Karpas-422 (cell line): ENCODE measurements at regions not wholly inside any gene's neighbourhood (a gene's known extent, or its start where the extent isn't known, plus 50 kb on each side); places are given as distances from the start of the nearest gene placed in this dataset.

ENCODE experiments used
- DNase-seq: peaks from one replicate; pipeline ENCODE4 v3.0.0-alpha.2; 2015
- H2AFZ ChIP-seq: fragments of 200-600 bp; sonication (generic); 2 replicates; pipeline ENCODE4 v1.6.1; 2014; ENCODE audit warnings: antibody characterized with exemption, low read length, mixed read lengths
- H3K27ac ChIP-seq: fragments of 200-600 bp; sonication (generic); 2 replicates; pipeline ENCODE4 v1.5.1; 2014; ENCODE audit warnings: mild to moderate bottlenecking, low read length, moderate library complexity
- H3K27me3 ChIP-seq: fragments of 200-600 bp; sonication (generic); 2 replicates; pipeline ENCODE4 v1.6.1; 2014; ENCODE audit warnings: low read length, mixed read lengths
- H3K36me3 ChIP-seq: fragments of 200-600 bp; sonication (generic); 2 replicates; pipeline ENCODE4 v1.6.1; 2014; ENCODE audit warnings: low read length, mixed read lengths; ENCODE audit not compliant: insufficient read depth
- H3K4me1 ChIP-seq: fragments of 200-600 bp; sonication (generic); 2 replicates; pipeline ENCODE4 v1.6.1; 2014; ENCODE audit warnings: mild to moderate bottlenecking, low read length, mixed read lengths
- H3K4me2 ChIP-seq: fragments of 200-600 bp; sonication (generic); 2 replicates; pipeline ENCODE4 v1.6.1; 2014; ENCODE audit warnings: low read length, low read depth, mild to moderate bottlenecking; ENCODE audit not compliant: poor library complexity, severe bottlenecking
- H3K4me3 ChIP-seq: fragments of 200-600 bp; sonication (generic); 2 replicates; pipeline ENCODE4 v1.5.1; 2014; ENCODE audit warnings: mild to moderate bottlenecking, antibody characterized with exemption, low read length, mixed read lengths
- H3K79me2 ChIP-seq: fragments of 200-600 bp; sonication (generic); 2 replicates; pipeline ENCODE4 v1.6.1; 2014; ENCODE audit warnings: mild to moderate bottlenecking, low read length, mixed read lengths
- H3K9ac ChIP-seq: fragments of 200-600 bp; sonication (generic); 2 replicates; pipeline ENCODE4 v1.6.0; 2014; ENCODE audit warnings: low read length
- H3K9me2 ChIP-seq: fragments of 200-600 bp; sonication (generic), shearing (Covaris generic); replicated peaks from 2 replicates; pipeline ENCODE4 v1.6.0; 2014; ENCODE audit warnings: mild to moderate bottlenecking, low read length, moderate library complexity; ENCODE audit not compliant: insufficient read depth
- H3K9me3 ChIP-seq: fragments of 300-700, 200-600 bp; sonication (generic); 2 replicates; pipeline ENCODE4 v1.6.1; 2014; ENCODE audit warnings: low read length, mixed read lengths
- H4K20me1 ChIP-seq: fragments of 200-600 bp; sonication (generic); 2 replicates; pipeline ENCODE4 v1.6.1; 2014; ENCODE audit warnings: mild to moderate bottlenecking, antibody characterized with exemption, low read length, low read depth; ENCODE audit not compliant: insufficient read depth

DNA sequence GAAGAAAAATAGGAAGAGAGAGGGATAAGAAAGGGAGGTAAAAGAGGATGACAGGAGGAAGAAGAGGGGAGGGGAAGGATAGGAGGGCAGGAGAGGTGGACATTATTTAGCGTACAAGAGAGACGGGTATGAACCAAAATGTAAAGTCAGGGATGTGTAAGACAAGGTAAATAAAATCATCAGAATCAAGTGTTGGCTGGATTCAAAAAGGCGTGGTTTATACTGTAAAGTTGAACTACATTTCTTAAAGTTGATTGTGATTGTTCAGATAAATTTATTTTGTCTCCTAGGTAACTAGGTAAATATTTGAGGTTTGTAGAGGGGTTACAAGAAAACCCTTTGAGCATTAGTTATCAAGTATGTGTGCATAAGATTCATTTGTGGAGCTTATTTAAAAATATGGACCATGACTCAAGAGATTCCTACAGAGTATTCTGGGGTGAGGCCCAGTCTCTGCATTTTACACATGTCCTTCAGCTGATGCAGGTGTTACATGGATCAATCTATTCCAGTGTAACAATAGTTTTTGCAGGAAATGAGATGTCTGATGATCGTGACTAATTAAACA lies 512.1 kb upstream of the MBL2 start:
- Histone ChIP-seq H3K36me3 (no peaks in the 10 kb centered on the region), H2AFZ (no peak overlapping the region), H3K9me3 (peaks cover 32% of the 10 kb centered on the region), H4K20me1 (no peaks in the 10 kb centered on the region), H3K27ac (no peak overlapping the region), H3K4me3 (no peak overlapping the region), H3K27me3 (no peaks in the 10 kb centered on the region), H3K9ac (no peak overlapping the region), H3K79me2 (no peaks in the 10 kb centered on the region), H3K4me1 (no peaks in the 10 kb centered on the region), H3K9me2 (no peaks in the 10 kb centered on the region), H3K4me2 (no peak overlapping the region)
- no peak for DNase-seq

DNA sequence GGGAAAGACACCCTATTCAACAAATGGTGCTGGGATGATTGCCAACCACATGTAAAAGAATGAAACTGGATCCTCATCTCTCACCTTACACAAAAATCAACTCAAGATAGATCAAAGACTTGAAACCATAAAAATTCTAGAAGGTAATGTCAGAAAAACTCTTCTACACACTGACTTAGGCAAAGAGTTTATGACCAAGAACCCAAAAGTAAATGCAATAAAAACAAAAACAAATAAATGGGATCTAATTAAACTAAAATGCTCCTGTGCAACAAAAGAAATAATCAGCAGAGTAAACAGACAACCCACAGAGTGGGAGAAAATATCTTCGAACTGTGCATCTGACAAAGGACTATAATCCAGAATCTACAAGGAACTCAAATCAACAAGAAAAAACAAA lies 504.2 kb upstream of the MBL2 start:
- no peak overlapping the region for H3K4me2 ChIP-seq
- H3K9ac ChIP-seq, result no peak overlapping the region
- peaks cover 30% of the 10 kb centered on the region for H3K9me3 ChIP-seq
- no peak overlapping the region for H3K4me3 ChIP-seq
- DNase-seq, result no peak
- no peak overlapping the region for H2AFZ ChIP-seq
- H3K4me1 ChIP-seq, result no peaks in the 10 kb centered on the region
- no peaks in the 10 kb centered on the region for H3K27me3 ChIP-seq
- no peaks in the 10 kb centered on the region for H3K36me3 ChIP-seq
- H3K9me2 ChIP-seq, result no peaks in the 10 kb centered on the region
- H3K79me2 ChIP-seq, result no peaks in the 10 kb centered on the region
- no peak overlapping the region for H3K27ac ChIP-seq
- H4K20me1 ChIP-seq, result no peaks in the 10 kb centered on the region

DNA sequence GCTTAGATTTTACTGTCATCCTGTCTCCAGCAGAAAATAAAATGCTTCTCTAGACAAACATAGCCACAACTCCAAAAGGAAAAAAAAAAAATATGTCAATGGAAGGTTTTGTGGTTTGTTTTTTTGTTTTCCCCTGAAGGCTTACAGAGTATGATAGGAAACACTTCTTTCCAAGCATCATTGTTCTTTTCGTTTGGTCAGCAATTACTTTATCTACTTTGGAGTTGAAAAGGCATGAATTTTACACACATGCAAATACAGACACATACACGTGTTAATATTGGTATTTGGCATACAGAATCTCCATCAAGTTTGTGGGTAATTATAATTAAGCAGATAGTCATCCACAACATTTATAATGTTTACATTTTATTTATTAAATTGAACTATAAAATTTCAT lies 496.9 kb upstream of the MBL2 start:
- Histone ChIP-seq H3K79me2 (no peaks in the 10 kb centered on the region), H3K27ac (no peak overlapping the region), H3K9ac (no peak overlapping the region)

DNA sequence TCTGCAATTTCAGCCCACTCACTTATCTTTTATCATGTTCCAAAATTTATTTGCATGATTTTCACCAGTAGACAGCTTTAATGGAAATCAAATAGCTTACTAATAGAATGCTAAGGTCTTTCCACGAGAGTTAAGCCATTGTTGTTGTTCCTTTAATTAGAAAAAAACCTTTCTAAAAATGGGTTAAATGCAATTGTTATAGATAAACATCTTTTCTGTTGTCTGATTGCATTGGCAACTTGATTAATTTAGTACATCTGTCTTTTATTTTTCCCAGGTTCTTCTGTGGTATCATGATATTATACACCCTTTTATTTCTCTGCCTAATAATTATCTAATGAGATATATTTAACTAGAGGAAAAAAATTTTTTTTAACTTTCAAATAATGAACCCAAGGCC lies 487.6 kb upstream of the MBL2 start:
- no peaks in the 10 kb centered on the region for H4K20me1 ChIP-seq
- peaks cover 31% of the 10 kb centered on the region for H3K9me3 ChIP-seq
- H3K9me2 ChIP-seq, result no peaks in the 10 kb centered on the region
- H2AFZ ChIP-seq, result no peak overlapping the region
- no peaks in the 10 kb centered on the region for H3K36me3 ChIP-seq
- no peaks in the 10 kb centered on the region for H3K79me2 ChIP-seq
- no peak overlapping the region for H3K4me2 ChIP-seq
- no peak overlapping the region for H3K27ac ChIP-seq
- H3K27me3 ChIP-seq, result no peaks in the 10 kb centered on the region
- no peak overlapping the region for H3K4me3 ChIP-seq
- no peak for DNase-seq
- no peak overlapping the region for H3K9ac ChIP-seq
- no peaks in the 10 kb centered on the region for H3K4me1 ChIP-seq

More for the DNA sequence above, 496.9 kb upstream of the MBL2 start:
- Histone ChIP-seq H3K4me2 (no peak overlapping the region), H3K4me3 (no peak overlapping the region), H3K27me3 (no peaks in the 10 kb centered on the region), H3K4me1 (no peaks in the 10 kb centered on the region), H3K9me2 (no peaks in the 10 kb centered on the region), H2AFZ (no peak overlapping the region), H3K36me3 (no peaks in the 10 kb centered on the region), H3K9me3 (peaks cover 25% of the 10 kb centered on the region), H4K20me1 (no peaks in the 10 kb centered on the region)
- DNase-seq, result no peak

DNA sequence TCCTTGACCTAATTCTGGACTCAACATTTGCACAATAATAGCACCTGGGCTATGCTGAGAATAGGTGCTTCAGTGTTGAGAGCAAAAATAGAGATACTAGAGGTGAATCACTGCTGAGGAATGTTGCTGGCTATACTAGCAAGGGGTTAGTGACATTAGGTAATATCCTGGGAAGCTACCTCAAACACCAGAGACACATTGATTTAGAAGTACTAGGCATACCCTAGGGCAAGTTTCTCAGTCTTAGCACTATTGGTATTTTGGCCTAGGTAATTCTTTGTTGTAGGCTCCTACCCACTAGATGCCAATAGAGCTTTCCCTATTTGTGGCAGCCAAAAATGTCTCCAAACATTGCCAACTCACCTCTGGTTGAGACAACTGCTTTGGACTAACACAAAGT lies 484.0 kb upstream of the MBL2 start:
- Histone ChIP-seq H4K20me1 (no peaks in the 10 kb centered on the region), H3K9me3 (peaks cover 37% of the 10 kb centered on the region), H3K9me2 (no peaks in the 10 kb centered on the region), H3K4me1 (no peaks in the 10 kb centered on the region), H3K27ac (no peak overlapping the region), H2AFZ (no peak overlapping the region), H3K9ac (no peak overlapping the region), H3K79me2 (no peaks in the 10 kb centered on the region), H3K4me2 (no peak overlapping the region), H3K36me3 (no peaks in the 10 kb centered on the region), H3K4me3 (no peak overlapping the region), H3K27me3 (no peaks in the 10 kb centered on the region)
- no peak for DNase-seq

DNA sequence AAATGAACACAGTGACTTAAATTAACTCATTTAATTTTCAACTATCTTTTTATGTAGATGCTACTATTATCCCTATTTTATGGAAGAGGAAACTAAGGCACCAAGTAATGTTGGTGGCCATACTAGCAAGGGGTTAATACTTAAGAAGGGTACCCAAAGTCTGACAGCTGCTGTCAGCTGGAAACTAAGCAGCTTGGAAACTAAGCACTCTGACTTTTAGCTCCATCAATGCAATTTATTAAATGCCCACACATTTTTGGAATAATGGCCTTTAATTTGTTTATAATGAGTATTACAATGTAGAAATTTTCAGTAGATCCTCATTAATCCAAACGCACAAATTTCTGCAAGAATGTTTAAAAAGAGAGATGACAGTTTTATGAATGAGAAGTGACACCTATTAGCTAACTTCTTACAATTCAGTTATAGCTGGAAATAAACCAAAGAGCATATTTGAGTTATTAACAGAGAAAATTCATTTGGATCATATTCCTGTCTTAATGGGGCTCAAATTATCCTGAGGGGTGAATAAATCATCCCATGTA lies 483.1 kb upstream of the MBL2 start:
- no peaks in the 10 kb centered on the region for H3K36me3 ChIP-seq
- H2AFZ ChIP-seq, result no peak overlapping the region
- H3K9ac ChIP-seq, result no peak overlapping the region
- DNase-seq, result no peak
- H3K9me2 ChIP-seq, result no peaks in the 10 kb centered on the region
- H4K20me1 ChIP-seq, result no peaks in the 10 kb centered on the region
- no peaks in the 10 kb centered on the region for H3K79me2 ChIP-seq
- H3K9me3 ChIP-seq, result peaks cover 36% of the 10 kb centered on the region
- no peak overlapping the region for H3K4me3 ChIP-seq
- no peak overlapping the region for H3K4me2 ChIP-seq
- H3K4me1 ChIP-seq, result no peaks in the 10 kb centered on the region
- H3K27ac ChIP-seq, result no peak overlapping the region
- H3K27me3 ChIP-seq, result no peaks in the 10 kb centered on the region

DNA sequence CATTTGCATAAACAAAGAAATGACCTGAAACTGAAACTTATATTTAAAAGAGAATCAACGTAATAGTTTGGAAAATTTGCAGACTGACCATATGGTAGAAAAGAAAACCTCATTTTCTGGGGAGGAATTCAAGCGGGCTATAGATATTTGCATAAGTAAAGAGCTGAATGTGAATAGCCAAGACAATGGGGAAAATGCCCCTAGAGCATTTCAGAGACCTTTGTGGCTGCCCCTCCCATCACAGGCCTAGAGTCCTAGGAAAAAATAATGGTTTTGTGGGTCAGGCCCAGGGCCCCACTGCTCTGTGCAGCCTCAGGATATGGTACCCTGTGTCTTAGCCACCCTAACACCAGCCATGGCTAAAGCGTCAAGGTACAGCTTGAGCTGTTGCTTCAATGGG lies 480.6 kb upstream of the MBL2 start:
- Histone ChIP-seq H4K20me1 (no peaks in the 10 kb centered on the region), H3K4me1 (no peaks in the 10 kb centered on the region), H2AFZ (no peak overlapping the region), H3K36me3 (no peaks in the 10 kb centered on the region), H3K4me2 (no peak overlapping the region), H3K27me3 (no peaks in the 10 kb centered on the region), H3K9me2 (no peaks in the 10 kb centered on the region), H3K9me3 (peaks cover 41% of the 10 kb centered on the region), H3K27ac (no peak overlapping the region), H3K79me2 (no peaks in the 10 kb centered on the region), H3K4me3 (no peak overlapping the region), H3K9ac (no peak overlapping the region)
- no peak for DNase-seq

DNA sequence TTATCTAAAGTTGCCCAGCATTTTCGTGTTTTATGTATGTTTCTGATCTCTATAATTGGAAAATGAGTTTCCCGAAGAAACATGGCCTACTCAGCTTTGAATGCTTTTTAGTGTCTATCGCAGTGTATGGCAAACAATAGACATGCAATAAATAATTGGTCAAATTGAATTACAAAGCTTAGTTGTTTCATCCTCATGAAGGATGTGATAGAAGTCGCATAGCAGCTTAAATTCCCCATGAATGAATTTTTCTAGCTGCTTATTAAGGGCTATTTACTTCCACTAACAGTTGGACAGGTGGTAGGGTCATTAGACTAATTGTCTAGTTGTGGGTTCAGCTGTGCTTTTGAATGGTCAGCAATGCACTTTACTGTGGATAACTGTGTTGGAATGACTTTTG lies 467.3 kb upstream of the MBL2 start:
- H4K20me1 ChIP-seq, result no peaks in the 10 kb centered on the region
- H3K9ac ChIP-seq, result no peak overlapping the region
- H3K36me3 ChIP-seq, result no peaks in the 10 kb centered on the region
- H3K9me2 ChIP-seq, result no peaks in the 10 kb centered on the region
- no peaks in the 10 kb centered on the region for H3K4me1 ChIP-seq
- H3K27ac ChIP-seq, result no peak overlapping the region
- no peak for DNase-seq
- H3K4me2 ChIP-seq, result no peak overlapping the region
- no peak overlapping the region for H3K4me3 ChIP-seq
- peaks cover 19% of the 10 kb centered on the region; the same call in 1 of the 2 replicates for H3K9me3 ChIP-seq
- H3K27me3 ChIP-seq, result no peaks in the 10 kb centered on the region
- no peaks in the 10 kb centered on the region for H3K79me2 ChIP-seq
- no peak overlapping the region for H2AFZ ChIP-seq
